A549 (cell line): ENCODE measurements at regions not wholly inside any gene's neighbourhood (a gene's known extent, or its start where the extent isn't known, plus 50 kb on each side); places are given as distances from the start of the nearest gene placed in this dataset.

Experiments
- ATAC-seq, 2 experiments: fragments of 200-7000 bp in 1 of 2; fragments of >200 bp in 1 of 2; cut with Nextera tagmentation in 1 of 2; cut with Tn5 transposase in 1 of 2; 3 replicates each; pipeline versions ENCODE4 v1.8.0 to v1.9.1; 2018 to 2020; ENCODE audit warnings: mild to moderate bottlenecking in 1 of 2, moderate library complexity in 1 of 2
- CTCF ChIA-PET: fragments of 300-600 bp; sonication (Branson Sonifier 250); formaldehyde crosslinking; extraction: SDS; loops from one replicate; lab custom pipeline; 2021; ENCODE audit warnings: antibody characterized with exemption, inconsistent platforms; lab: Yijun Ruan, JAX
- POLR2A ChIA-PET: fragments of 350-600 bp; formaldehyde crosslinking; extraction: SDS; loops from one replicate; lab custom pipeline; 2021; ENCODE audit warnings: antibody characterized with exemption, inconsistent platforms; lab: Yijun Ruan, JAX
- DNase-seq, 2 experiments: peaks; one replicate each; pipeline versions ENCODE4 v3.0.0 to v3.0.0-alpha.2; 2011 to 2016; ENCODE audit warnings: low read depth in 1 of 2, low spot score in 1 of 2
- FAIRE-seq: peaks from 2 replicates; lab custom pipeline; 2011; peaks lifted over from hg19 to GRCh38; lab: Jason Lieb, UNC
- H3K27ac ChIP-seq, 2 experiments: fragments of >200 bp; sonication (Bioruptor Twin); formaldehyde crosslinking; 3 replicates each; pipeline ENCODE4 v1.5.1; 2016 to 2017
- H3K4me1 ChIP-seq: fragments of >200 bp; sonication (Bioruptor Twin); formaldehyde crosslinking; 3 replicates; pipeline ENCODE4 v1.6.1; 2016
- H3K4me2 ChIP-seq: fragments of >200 bp; sonication (Bioruptor Twin); formaldehyde crosslinking; 3 replicates; pipeline ENCODE4 v1.6.1; 2016
- H3K4me3 ChIP-seq: fragments of >200 bp; sonication (Bioruptor Twin); formaldehyde crosslinking; 3 replicates; pipeline ENCODE4 v1.5.1; 2016
- H3K9me3 ChIP-seq: fragments of >200 bp; sonication (Bioruptor Twin); formaldehyde crosslinking; 3 replicates; pipeline ENCODE4 v1.6.1; 2016
- ATOH8 ChIP-seq: fragments of 250-450 bp; sonication (Bioruptor Pico); IDR thresholded peaks from 2 replicates; pipeline ENCODE4 v1.5.0; 2020; ENCODE audit warnings: low read depth, mild to moderate bottlenecking, moderate library complexity
- BCL3 ChIP-seq: fragments of >200 bp; sonication (Bioruptor Twin); formaldehyde crosslinking; IDR thresholded peaks from 3 replicates; pipeline ENCODE4 v1.6.1; 2016
- CEBPB ChIP-seq, 2 experiments: fragments of >200 bp in 1 of 2; sonication (Bioruptor Twin) in 1 of 2; formaldehyde crosslinking in 1 of 2; IDR thresholded peaks; 2 replicates each; pipeline ENCODE4 v1.6.1; 2012 to 2016
- CHD2 ChIP-seq: fragments of 150-350 bp; IDR thresholded peaks from 2 replicates; pipeline ENCODE4 v1.6.1; 2014; ENCODE audit warnings: low read length; ENCODE audit not compliant: partially characterized antibody
- CTCF ChIP-seq: fragments of >200 bp; sonication (Bioruptor Twin); formaldehyde crosslinking; IDR thresholded peaks from 3 replicates; pipeline ENCODE4 v1.5.1; 2016
- ELK1 ChIP-seq: fragments of 150-350 bp; IDR thresholded peaks from 2 replicates; pipeline ENCODE4 v1.6.1; 2014; ENCODE audit warnings: low read depth, mild to moderate bottlenecking, low read length
- FOXS1 ChIP-seq: fragments of 250-450 bp; sonication (Bioruptor Pico); IDR thresholded peaks from 2 replicates; pipeline ENCODE4 v1.5.0; 2020; ENCODE audit warnings: mild to moderate bottlenecking, moderate library complexity
- HMGXB4 ChIP-seq: fragments of 250-450 bp; sonication (Bioruptor Pico); IDR thresholded peaks from 2 replicates; pipeline ENCODE4 v1.5.0; 2021; ENCODE audit warnings: mild to moderate bottlenecking, moderate library complexity, borderline replicate concordance
- KDM5A ChIP-seq: fragments of 200-600 bp; sonication (generic); IDR thresholded peaks from 2 replicates; pipeline ENCODE4 v1.6.1; 2016; ENCODE audit warnings: antibody characterized with exemption, mild to moderate bottlenecking
- MAFK ChIP-seq: fragments of 450-650 bp; IDR thresholded peaks from 2 replicates; pipeline ENCODE4 v1.6.1; 2014; ENCODE audit not compliant: partially characterized antibody
- MAX ChIP-seq: IDR thresholded peaks from 2 replicates; pipeline ENCODE4 v1.6.1; 2012
- NPAS2 ChIP-seq: fragments of 250-450 bp; sonication (Bioruptor Pico); IDR thresholded peaks from 2 replicates; pipeline ENCODE4 v1.8.0; 2022; ENCODE audit warnings: mild to moderate bottlenecking, moderate library complexity, borderline replicate concordance
- PHF8 ChIP-seq: fragments of 200-600 bp; sonication (generic); IDR thresholded peaks from 2 replicates; pipeline ENCODE4 v1.6.1; 2016; ENCODE audit warnings: low read depth, mild to moderate bottlenecking, antibody characterized with exemption, moderate library complexity, borderline replicate concordance
- RAD21 ChIP-seq, 2 experiments: fragments of >200 bp in 1 of 2; sonication (Bioruptor Twin) in 1 of 2; formaldehyde crosslinking in 1 of 2; IDR thresholded peaks in 1 of 2; conservative IDR thresholded peaks in 1 of 2; 2 replicates in 1 of 2; 3 replicates in 1 of 2; pipeline ENCODE4 v1.6.1; 2012 to 2018; ENCODE audit warnings: inconsistent platforms in 1 of 2
- RARB ChIP-seq: fragments of 250-450 bp; sonication (Bioruptor Pico); IDR thresholded peaks from 2 replicates; pipeline ENCODE4 v1.8.0; 2021; ENCODE audit warnings: mild to moderate bottlenecking, moderate library complexity
- REST ChIP-seq: fragments of 200-600 bp; sonication (generic); IDR thresholded peaks from 2 replicates; pipeline ENCODE4 v1.6.1; 2016; ENCODE audit warnings: antibody characterized with exemption, mild to moderate bottlenecking, moderate library complexity
- USF2 ChIP-seq: fragments of 450-650 bp; IDR thresholded peaks from 2 replicates; pipeline ENCODE4 v1.6.1; 2014; ENCODE audit warnings: antibody characterized with exemption
- ZFP36 ChIP-seq: fragments of 450-650 bp; IDR thresholded peaks from 2 replicates; pipeline ENCODE4 v1.6.1; 2014; ENCODE audit warnings: borderline replicate concordance; ENCODE audit not compliant: partially characterized antibody
- WGBS: methylation state at CpG from one replicate; pipeline ENCODE4 v1.1.6; 2017; ENCODE audit errors: missing lambda C conversion rate; 5-methylcytosine and 5-hydroxymethylcytosine counted together

- ATAC-seq (no peak), FAIRE-seq (no peak), DNase-seq (no peak)
- Histone ChIP-seq H3K4me3 (no peak overlapping the region), H3K27ac (no peak overlapping the region), H3K4me1 (no peaks in the 10 kb centered on the region), H3K4me2 (no peak overlapping the region), H3K9me3 (no peaks in the 10 kb centered on the region)
- POLR2A ChIA-PET = no interaction called here
- TF ChIP-seq HMGXB4 (CRISPR knock-in tag) = no peak
- CTCF ChIA-PET = interaction anchor here (0.6 to 1.3 kb wide), 2 partner anchors 574 to 1180 kb away, joined by 3 read pairs; no protein-coding TSS in a partner anchor
- 0% methylated on average over 2 of the region's 2 CpGs for WGBS
Observed at GRCh38 chr16:51986717-51987116, 560.2 kb downstream of the TOX3 start.

GRCh38 chr16:51986301-51986700 is 560.6 kb downstream of the TOX3 start:
- Histone ChIP-seq H3K4me1 (no peaks in the 10 kb centered on the region), H3K4me3 (no peak overlapping the region), H3K9me3 (no peaks in the 10 kb centered on the region), H3K4me2 (no peak overlapping the region), H3K27ac (no peak overlapping the region)
- ATAC-seq = no peak
- ChIA-PET CTCF (interaction anchor here (1.3 kb wide), 1 partner anchor 1180 kb away, joined by 3 read pairs; no protein-coding TSS in a partner anchor), POLR2A (no interaction called here)
- FAIRE-seq = no peak
- DNase-seq = no peak
- TF ChIP-seq USF2 (no peak), ATOH8 (no peak), REST (no peak), BCL3 (no peak), ELK1 (no peak), FOXS1 (CRISPR knock-in tag) (no peak), NPAS2 (no peak), PHF8 (no peak), CTCF (no peak), RAD21 (conservative IDR thresholded peaks at IDR 0.05 in 1 of 2, IDR thresholded peaks at IDR 0.05 in 1 of 2) (no peak), ZFP36 (no peak), CEBPB (IDR thresholded peaks at IDR 0.05) (no peak), RARB (CRISPR knock-in tag) (no peak), KDM5A (no peak), CHD2 (no peak), MAX (no peak), MAFK (no peak)
- 0% methylated on average over 1 of the region's 1 CpG for WGBS
